K562 (cell line): ENCODE measurements at regions not wholly inside any gene's neighbourhood (a gene's known extent, or its start where the extent isn't known, plus 50 kb on each side); places are given as distances from the start of the nearest gene placed in this dataset.

ENCODE experiments used
- ATAC-seq: fragments of 200-7000 bp; cut with Tn5 transposase; 3 replicates; pipeline ENCODE4 v1.9.1; 2020; ENCODE audit warnings: moderate library complexity
- BruUV-seq: library from RNA; stranded (reverse); fragments of 400-500 nt; replicated peaks from 2 replicates; lab custom pipeline; 2021; lab: Mats Ljungman, UMichigan
- CTCF ChIA-PET: fragments of 300-600 bp; formaldehyde crosslinking; extraction: SDS; loops from one replicate; lab custom pipeline; 2021; ENCODE audit warnings: low intra/inter-chr PET ratio; lab: Yijun Ruan, JAX
- POLR2A ChIA-PET: fragments of 300-600, 350-650 bp; sonication (Branson Sonifier 250); formaldehyde crosslinking; extraction: SDS; loops from one replicate; lab custom pipeline; 2021; ENCODE audit warnings: antibody characterized with exemption, inconsistent platforms; lab: Yijun Ruan, JAX
- DNase-seq, 4 experiments: peaks; one replicate each; pipeline versions ENCODE4 v3.0.0 to v3.0.0-alpha.2; 2011 to 2018; ENCODE audit warnings: low spot score in 3 of 4, mixed read lengths in 3 of 4; ENCODE audit errors: extremely low read depth in 1 of 4
- FAIRE-seq: peaks from 2 replicates; lab custom pipeline; 2011; peaks lifted over from hg19 to GRCh38; lab: Jason Lieb, UNC
- H2AFZ ChIP-seq: 2 replicates; pipeline ENCODE4 v1.6.0; 2011; ENCODE audit warnings: low read depth, low read length, control low read depth, inconsistent platforms
- H3K27ac ChIP-seq: fragments of 200-600 bp; 3 replicates; pipeline ENCODE4 v1.8.0; 2011; ENCODE audit warnings: low read depth, mild to moderate bottlenecking, control low read depth, inconsistent platforms, low read length, moderate library complexity, mixed read lengths; ENCODE audit errors: extremely low read depth
- H3K27me3 ChIP-seq, 2 experiments: fragments of 300-600 bp in 1 of 2; 2 replicates in 1 of 2; 3 replicates in 1 of 2; pipeline versions ENCODE4 v1.6.0 to v1.8.0; 2011; ENCODE audit warnings: inconsistent platforms in 2 of 2, low read length in 2 of 2, mild to moderate bottlenecking in 1 of 2, mixed read lengths in 1 of 2, moderate library complexity in 1 of 2; ENCODE audit not compliant: control insufficient read depth in 2 of 2, insufficient read depth in 2 of 2
- H3K36me3 ChIP-seq: fragments of 300-600 bp; 3 replicates; pipeline ENCODE4 v1.8.0; 2011; ENCODE audit warnings: mild to moderate bottlenecking, low read length, inconsistent platforms; ENCODE audit not compliant: control insufficient read depth, insufficient read depth
- H3K4me1 ChIP-seq, 2 experiments: fragments of 200-600 bp in 1 of 2; replicated peaks in 1 of 2; 2 replicates in 1 of 2; 3 replicates in 1 of 2; pipeline versions ENCODE4 v1.5.1 to v1.8.0; 2011; ENCODE audit warnings: inconsistent platforms in 2 of 2, low read length in 2 of 2, mild to moderate bottlenecking in 1 of 2, mixed read lengths in 1 of 2, moderate library complexity in 1 of 2; ENCODE audit not compliant: control insufficient read depth in 2 of 2, insufficient read depth in 2 of 2
- H3K4me2 ChIP-seq: 2 replicates; pipeline ENCODE4 v1.6.1; 2011; ENCODE audit warnings: low read length, control low read depth, inconsistent platforms, mixed read lengths; ENCODE audit not compliant: insufficient read depth
- H3K4me3 ChIP-seq: fragments of 200-600 bp; sonication (generic), shearing (Covaris generic); 2 replicates; pipeline ENCODE4 v1.5.1; 2016; ENCODE audit warnings: control low read depth, inconsistent platforms
- H3K79me2 ChIP-seq: fragments of 200-600 bp; 3 replicates; pipeline ENCODE4 v1.8.0; 2011; ENCODE audit warnings: low read length, inconsistent platforms; ENCODE audit not compliant: control insufficient read depth, insufficient read depth
- H3K9ac ChIP-seq, 2 experiments: 2 replicates each; pipeline versions ENCODE4 v1.6.0 to v1.6.1; 2011; ENCODE audit warnings: low read depth in 2 of 2, low read length in 2 of 2, control low read depth in 1 of 2, inconsistent platforms in 1 of 2, mild to moderate bottlenecking in 1 of 2, mixed read lengths in 1 of 2; ENCODE audit not compliant: insufficient read depth in 1 of 2
- H3K9me1 ChIP-seq: one replicate; pipeline ENCODE4 v1.6.0; 2011; ENCODE audit warnings: inconsistent platforms, mild to moderate bottlenecking, low read length, moderate library complexity; ENCODE audit not compliant: control insufficient read depth, insufficient read depth
- H3K9me3 ChIP-seq: replicated peaks from 2 replicates; pipeline ENCODE4 v1.5.1; 2011; ENCODE audit warnings: low read depth, low read length, inconsistent platforms; ENCODE audit not compliant: control insufficient read depth, insufficient read depth
- H4K20me1 ChIP-seq: replicated peaks from 2 replicates; pipeline ENCODE4 v1.6.1; 2011; ENCODE audit warnings: low read length, inconsistent platforms, mixed read lengths; ENCODE audit not compliant: control insufficient read depth, insufficient read depth
- ADNP ChIP-seq: fragments of 200-800 bp; sonication (Bioruptor generic); IDR thresholded peaks from 2 replicates; pipeline ENCODE4 v1.6.1; 2016; ENCODE audit warnings: missing genetic modification characterization, missing compliant biosample characterization
- CBFA2T2 ChIP-seq: fragments of 450-650 bp; conservative IDR thresholded peaks from 2 replicates; pipeline ENCODE4 v1.6.1; 2017; ENCODE audit warnings: mild to moderate bottlenecking
- CEBPG ChIP-seq, 3 experiments: fragments of 200-800 bp in 1 of 3; sonication (Bioruptor generic) in 1 of 3; sonication (generic) in 1 of 3; formaldehyde crosslinking in 1 of 3; IDR thresholded peaks in 2 of 3; conservative IDR thresholded peaks in 1 of 3; 2 replicates each; pipeline versions ENCODE4 v1.6.1 to v1.8.0; 2016 to 2022; ENCODE audit warnings: missing compliant biosample characterization in 2 of 3, missing genetic modification characterization in 2 of 3, mild to moderate bottlenecking in 1 of 3, missing genetic modification reagents in 1 of 3
- E2F4 ChIP-seq: sonication (generic); formaldehyde crosslinking; IDR thresholded peaks from 2 replicates; pipeline ENCODE4 v1.8.0; 2022; ENCODE audit warnings: mild to moderate bottlenecking, low read depth, missing genetic modification reagents
- E4F1 ChIP-seq: fragments of 250-450 bp; sonication (Bioruptor Pico); IDR thresholded peaks from 2 replicates; pipeline ENCODE4 v1.5.0; 2021; ENCODE audit warnings: mild to moderate bottlenecking, borderline replicate concordance
- HCFC1 ChIP-seq: IDR thresholded peaks from 2 replicates; pipeline ENCODE4 v1.6.1; 2012; ENCODE audit warnings: low read depth, low read length, improper control_type of control experiment
- HDAC3 ChIP-seq: fragments of 450-650 bp; IDR thresholded peaks from 2 replicates; pipeline ENCODE4 v1.6.1; 2018; ENCODE audit warnings: borderline replicate concordance, mild to moderate bottlenecking, moderate library complexity; ENCODE audit not compliant: partially characterized antibody
- KDM1A ChIP-seq, 2 experiments: fragments of 450-650 bp; IDR thresholded peaks; 2 replicates each; pipeline ENCODE4 v1.6.1; 2016; ENCODE audit warnings: mild to moderate bottlenecking in 2 of 2
- MEF2A ChIP-seq: IDR thresholded peaks from 2 replicates; pipeline ENCODE4 v1.6.1; 2011; ENCODE audit warnings: low read depth, mild to moderate bottlenecking, low read length, moderate library complexity; ENCODE audit not compliant: control insufficient read depth
- PHB ChIP-seq: fragments of 250-450 bp; sonication (Bioruptor Pico); IDR thresholded peaks from 2 replicates; pipeline ENCODE4 v1.5.0; 2021
- PML ChIP-seq: IDR thresholded peaks from 2 replicates; pipeline ENCODE4 v1.6.1; 2012; ENCODE audit warnings: low read length, inconsistent platforms
- RBM15 ChIP-seq: fragments of 200-400 bp; formaldehyde crosslinking; IDR thresholded peaks from 2 replicates; pipeline ENCODE4 v1.6.1; 2018; ENCODE audit warnings: mild to moderate bottlenecking, low read length, moderate library complexity; ENCODE audit not compliant: insufficient read depth
- RBM34 ChIP-seq: fragments of 200-400 bp; formaldehyde crosslinking; IDR thresholded peaks from 2 replicates; pipeline ENCODE4 v1.6.1; 2018; ENCODE audit warnings: low read length, borderline replicate concordance; ENCODE audit not compliant: insufficient read depth
- RHOXF2B ChIP-seq: fragments of 250-450 bp; sonication (Bioruptor Pico); conservative IDR thresholded peaks from 2 replicates; pipeline ENCODE4 v1.5.1; 2021
- TCFL5 ChIP-seq: fragments of 250-450 bp; sonication (Bioruptor Pico); conservative IDR thresholded peaks from 2 replicates; pipeline ENCODE4 v1.6.1; 2021; ENCODE audit warnings: mild to moderate bottlenecking, moderate library complexity, matching md5 sums
- ZNF175 ChIP-seq: fragments of 200-800 bp; sonication (Bioruptor generic); IDR thresholded peaks from 2 replicates; pipeline ENCODE4 v1.6.1; 2016; ENCODE audit warnings: low read depth, mild to moderate bottlenecking, missing genetic modification characterization, missing compliant biosample characterization
- ZNF324 ChIP-seq: fragments of 250-450 bp; sonication (Bioruptor Pico); IDR thresholded peaks from 2 replicates; pipeline ENCODE4 v1.4.0; 2020; ENCODE audit warnings: mild to moderate bottlenecking
- WGBS: fragments of 100-300 bp; shearing (Covaris generic); methylation state at CpG from one replicate; pipeline ENCODE4 v1.1.6; 2016; ENCODE audit warnings: low coverage, mixed read lengths; ENCODE audit not compliant: insufficient coverage; ENCODE audit errors: missing lambda C conversion rate; 5-methylcytosine and 5-hydroxymethylcytosine counted together
- in situ Hi-C: fragments of 300-500 bp; cut with MboI; formaldehyde crosslinking; loops from 4 replicates; pipeline ENCODE4 v1.15.0; 2018; ENCODE audit warnings: inconsistent platforms, mixed read lengths
- intact Hi-C: fragments of 100-400 bp; cut with micrococcal nuclease; formaldehyde crosslinking; loops from 2 replicates; pipeline ENCODE4 v1.14.2; 2022
- TF ChIP-seq, protein P1 (sequence below): fragments of 250-450 bp; sonication (Bioruptor Pico); IDR thresholded peaks from 2 replicates; pipeline ENCODE4 v1.5.0; 2020; ENCODE audit warnings: mild to moderate bottlenecking

DNA sequence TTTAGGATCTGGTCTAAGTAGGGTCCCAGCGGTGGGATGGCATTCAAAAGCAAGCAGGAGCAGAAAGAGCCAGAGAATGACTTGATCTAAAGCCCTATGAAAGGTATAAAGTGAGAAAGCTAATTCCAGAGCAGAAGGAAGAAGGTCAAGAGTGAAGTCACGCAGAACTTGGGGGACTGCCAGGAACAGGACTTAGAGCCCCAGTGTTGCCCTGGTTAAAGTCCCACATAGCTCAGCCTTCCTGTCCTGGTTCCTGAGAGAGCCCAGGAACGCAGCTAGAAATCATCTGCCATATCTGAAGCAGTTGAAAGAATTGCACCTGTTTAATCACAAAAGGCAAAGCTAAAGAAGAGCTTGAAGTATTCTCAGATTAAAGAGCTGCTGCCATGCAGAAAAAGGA is 160.6 kb upstream of the ATP1B1 start:
- Histone ChIP-seq H3K9me3 (no peaks in the 10 kb centered on the region), H4K20me1 (no peaks in the 10 kb centered on the region), H2AFZ (no peak overlapping the region), H3K27ac (no peak overlapping the region), H3K4me3 (no peak overlapping the region), H3K4me1 (no peaks in the 10 kb centered on the region), H3K9me1 (no peaks in the 10 kb centered on the region), H3K27me3 (no peaks in the 10 kb centered on the region), H3K36me3 (no peaks in the 10 kb centered on the region), H3K9ac (no peak overlapping the region), H3K4me2 (no peak overlapping the region), H3K79me2 (no peaks in the 10 kb centered on the region)
- DNase-seq: no peak
- FAIRE-seq: no peak
- POLR2A ChIA-PET: no interaction called here
- in situ Hi-C loops (no loop called here), intact Hi-C loops (no loop called here)
- CTCF ChIA-PET: no interaction called here
- BruUV-seq: no TSS peak
- no peak for ATAC-seq
- TF ChIP-seq KDM1A (IDR thresholded peaks at IDR 0.05): no peak
- no peak for TF ChIP-seq HCFC1
- TF ChIP-seq ZNF324 (CRISPR knock-in tag): no peak
- no peak for TF ChIP-seq RBM34
- TF ChIP-seq E2F4 (CRISPR knock-in tag): no peak
- no peak for TF ChIP-seq CEBPG (CRISPR knock-in tag; IDR thresholded peaks at IDR 0.05)
- TF ChIP-seq CEBPG (tag; conservative IDR thresholded peaks at IDR 0.05 in 1 of 2, IDR thresholded peaks at IDR 0.05 in 1 of 2): no peak
- TF ChIP-seq E4F1 (CRISPR knock-in tag): no peak
- no peak for TF ChIP-seq MEF2A
- no peak for TF ChIP-seq PML
- TF ChIP-seq HDAC3: no peak
- no peak for TF ChIP-seq ZNF175
- no peak for TF ChIP-seq RHOXF2B (CRISPR knock-in tag)
- TF ChIP-seq PHB (CRISPR knock-in tag): no peak
- no peak for TF ChIP-seq CBFA2T2
- no peak for TF ChIP-seq RBM15
- TF ChIP-seq, protein P1, sequence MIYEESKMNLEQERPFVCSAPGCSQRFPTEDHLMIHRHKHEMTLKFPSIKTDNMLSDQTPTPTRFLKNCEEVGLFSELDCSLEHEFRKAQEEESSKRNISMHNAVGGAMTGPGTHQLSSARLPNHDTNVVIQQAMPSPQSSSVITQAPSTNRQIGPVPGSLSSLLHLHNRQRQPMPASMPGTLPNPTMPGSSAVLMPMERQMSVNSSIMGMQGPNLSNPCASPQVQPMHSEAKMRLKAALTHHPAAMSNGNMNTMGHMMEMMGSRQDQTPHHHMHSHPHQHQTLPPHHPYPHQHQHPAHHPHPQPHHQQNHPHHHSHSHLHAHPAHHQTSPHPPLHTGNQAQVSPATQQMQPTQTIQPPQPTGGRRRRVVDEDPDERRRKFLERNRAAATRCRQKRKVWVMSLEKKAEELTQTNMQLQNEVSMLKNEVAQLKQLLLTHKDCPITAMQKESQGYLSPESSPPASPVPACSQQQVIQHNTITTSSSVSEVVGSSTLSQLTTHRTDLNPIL (CRISPR knock-in tag): no peak
- no peak for TF ChIP-seq TCFL5 (CRISPR knock-in tag)
- no peak for TF ChIP-seq ADNP (tag)
- 0% methylated on average over 3 of the region's 3 CpGs for WGBS
